CD4-positive, alpha-beta T cell treated with Interleukin-17A for 1 hour (primary cell): ENCODE measurements at regions not wholly inside any gene's neighbourhood (a gene's known extent, or its start where the extent isn't known, plus 50 kb on each side); places are given as distances from the start of the nearest gene placed in this dataset.

Experiments
- DNase-seq: peaks from one replicate; pipeline ENCODE4 v3.0.0-alpha.2; 2020

- DNase-seq: no peak
Observed at GRCh38 chr9:116067566-116067965, 86.0 kb upstream of the PAPPA start.

GRCh38 chr9:116070256-116070914 is 83.2 kb upstream of the PAPPA start:
- DNase-seq: no peak

GRCh38 chr9:116072046-116072445 is 81.5 kb upstream of the PAPPA start:
- DNase-seq: no peak

- DNase-seq: no peak
Observed at GRCh38 chr9:116073826-116074225, 79.8 kb upstream of the PAPPA start.

- no peak for DNase-seq
Observed at GRCh38 chr9:116074658-116075057, 78.9 kb upstream of the PAPPA start.

GRCh38 chr9:116075191-116075590 is 78.4 kb upstream of the PAPPA start:
- no peak for DNase-seq

GRCh38 chr9:116078640-116079039 is 75.0 kb upstream of the PAPPA start:
- DNase-seq: no peak

GRCh38 chr9:116080561-116080960 is 73.0 kb upstream of the PAPPA start:
- DNase-seq: no peak

GRCh38 chr9:116081435-116082115 is 72.0 kb upstream of the PAPPA start:
- DNase-seq: no peak

GRCh38 chr9:116083837-116084236 is 69.8 kb upstream of the PAPPA start:
- no peak for DNase-seq

- DNase-seq: no peak
Observed at GRCh38 chr9:116084497-116084896, 69.1 kb upstream of the PAPPA start.

GRCh38 chr9:116087246-116087645 is 66.3 kb upstream of the PAPPA start:
- DNase-seq: no peak

- no peak for DNase-seq
Observed at GRCh38 chr9:116087751-116088194, 65.8 kb upstream of the PAPPA start.

- DNase-seq: no peak
Observed at GRCh38 chr9:116088396-116088795, 65.2 kb upstream of the PAPPA start.

GRCh38 chr9:116090030-116090770 is 63.4 kb upstream of the PAPPA start:
- no peak for DNase-seq

GRCh38 chr9:116094846-116095245 is 58.7 kb upstream of the PAPPA start:
- DNase-seq: no peak

- DNase-seq: no peak
Observed at GRCh38 chr9:116095403-116095802, 58.2 kb upstream of the PAPPA start.

GRCh38 chr9:116096046-116096445 is 57.5 kb upstream of the PAPPA start:
- no peak for DNase-seq

- no peak for DNase-seq
Observed at GRCh38 chr9:116096853-116097252, 56.7 kb upstream of the PAPPA start.

- no peak for DNase-seq
Observed at GRCh38 chr9:116098476-116098875, 55.1 kb upstream of the PAPPA start.

- DNase-seq: no peak
Observed at GRCh38 chr9:116099821-116100220, 53.8 kb upstream of the PAPPA start.

- no peak for DNase-seq
Observed at GRCh38 chr9:116100711-116101121, 52.9 kb upstream of the PAPPA start.

GRCh38 chr9:116101516-116101915 is 52.1 kb upstream of the PAPPA start:
- no peak for DNase-seq

GRCh38 chr9:116102596-116102995 is 51.0 kb upstream of the PAPPA start:
- no peak for DNase-seq
